ENCODE measurements at regions not wholly inside any gene's neighbourhood (a gene's known extent, or its start where the extent isn't known, plus 50 kb on each side); places are given as distances from the start of the nearest gene placed in this dataset.
A peak's percentile ranks its signal among the peaks of the same experiment; 100 is the strongest.

DNA sequence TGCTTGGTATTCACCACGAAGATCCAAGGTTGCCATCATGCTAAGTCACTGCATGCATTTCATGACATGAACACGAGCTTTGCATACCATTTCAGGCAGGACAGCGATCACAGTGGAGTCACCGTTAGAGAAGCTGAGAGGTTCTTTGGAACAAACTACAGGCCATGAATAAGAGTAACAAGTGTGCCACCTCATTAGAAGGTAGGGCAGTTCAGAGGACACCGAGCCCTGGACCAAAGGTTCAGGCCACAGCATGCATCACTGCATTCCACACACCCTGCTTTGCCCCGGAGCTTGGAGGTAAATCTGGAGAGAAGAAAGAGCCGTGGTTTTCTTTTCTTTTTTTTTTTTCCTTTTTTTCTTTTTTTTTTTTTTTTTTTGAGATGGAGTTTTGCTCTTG, 66.9 kb upstream of the CDH4 start:
- DNase-seq = no peak
- Histone ChIP-seq H3K27ac (peak overlapping the region; percentile 80), H3K4me3 (ENCODE audit: low read depth, low read length) (no peak overlapping the region), H3K27me3 (replicated peaks) (no peaks in the 10 kb centered on the region), H3K36me3 (replicated peaks) (no peaks in the 10 kb centered on the region)
- TF ChIP-seq, protein P1, sequence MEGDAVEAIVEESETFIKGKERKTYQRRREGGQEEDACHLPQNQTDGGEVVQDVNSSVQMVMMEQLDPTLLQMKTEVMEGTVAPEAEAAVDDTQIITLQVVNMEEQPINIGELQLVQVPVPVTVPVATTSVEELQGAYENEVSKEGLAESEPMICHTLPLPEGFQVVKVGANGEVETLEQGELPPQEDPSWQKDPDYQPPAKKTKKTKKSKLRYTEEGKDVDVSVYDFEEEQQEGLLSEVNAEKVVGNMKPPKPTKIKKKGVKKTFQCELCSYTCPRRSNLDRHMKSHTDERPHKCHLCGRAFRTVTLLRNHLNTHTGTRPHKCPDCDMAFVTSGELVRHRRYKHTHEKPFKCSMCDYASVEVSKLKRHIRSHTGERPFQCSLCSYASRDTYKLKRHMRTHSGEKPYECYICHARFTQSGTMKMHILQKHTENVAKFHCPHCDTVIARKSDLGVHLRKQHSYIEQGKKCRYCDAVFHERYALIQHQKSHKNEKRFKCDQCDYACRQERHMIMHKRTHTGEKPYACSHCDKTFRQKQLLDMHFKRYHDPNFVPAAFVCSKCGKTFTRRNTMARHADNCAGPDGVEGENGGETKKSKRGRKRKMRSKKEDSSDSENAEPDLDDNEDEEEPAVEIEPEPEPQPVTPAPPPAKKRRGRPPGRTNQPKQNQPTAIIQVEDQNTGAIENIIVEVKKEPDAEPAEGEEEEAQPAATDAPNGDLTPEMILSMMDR (IDR thresholded peaks at IDR 0.05; ENCODE audit: low read depth, low read length, missing control alignments) = no peak
- in situ Hi-C loops (cut with HindIII; ENCODE audit: low pct_ligation_motif_present, low sequenced_read_pairs) = no loop called here

DNA sequence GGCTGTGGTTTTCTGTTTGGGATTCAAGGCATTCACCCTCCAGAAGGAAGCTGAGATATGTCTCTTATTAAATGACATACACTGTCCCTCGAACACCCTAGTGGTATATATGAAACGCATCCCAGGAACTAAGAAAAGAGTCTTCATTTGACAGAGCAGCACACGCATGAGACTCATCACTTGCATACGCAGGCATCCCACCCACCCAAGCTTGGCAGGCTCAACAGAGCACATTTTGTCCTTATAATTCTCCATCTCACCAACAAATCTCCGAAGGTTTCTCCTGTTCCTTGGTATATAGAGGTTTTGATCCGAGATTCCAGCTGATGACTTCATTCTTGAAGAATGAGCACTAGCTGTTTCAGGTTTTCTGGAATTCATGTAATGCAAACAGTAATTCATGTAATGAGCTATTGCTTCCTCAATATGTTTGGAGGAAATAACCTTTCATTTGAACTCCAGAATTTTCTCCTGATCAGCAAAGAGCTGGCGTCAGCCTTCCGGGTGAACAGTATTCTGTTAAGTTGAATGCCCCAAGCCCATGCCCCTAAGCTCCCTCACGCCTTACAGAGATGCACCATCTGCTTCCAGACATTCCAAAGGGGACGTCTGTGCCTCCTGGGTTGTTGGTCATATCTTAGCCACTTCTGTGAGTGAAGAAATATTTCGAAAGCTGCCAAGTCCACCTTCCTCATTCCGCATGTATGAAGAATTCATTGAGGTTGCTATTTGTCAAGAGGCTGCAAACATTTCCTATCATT, 66.0 kb upstream of the CDH4 start:
- in situ Hi-C loops (cut with HindIII; ENCODE audit: low pct_ligation_motif_present, low sequenced_read_pairs) = no loop called here
- no peak overlapping the region for H3K4me3 ChIP-seq (ENCODE audit: low read depth, low read length)
- H3K27me3 ChIP-seq (replicated peaks) = no peaks in the 10 kb centered on the region
- H3K36me3 ChIP-seq (replicated peaks) = no peaks in the 10 kb centered on the region
- DNase-seq = peak; percentile 95
- peak overlapping the region; percentile 80 for H3K27ac ChIP-seq
- TF ChIP-seq, protein P1 (IDR thresholded peaks at IDR 0.05; ENCODE audit: low read depth, low read length, missing control alignments) = peak; percentile 15

DNA sequence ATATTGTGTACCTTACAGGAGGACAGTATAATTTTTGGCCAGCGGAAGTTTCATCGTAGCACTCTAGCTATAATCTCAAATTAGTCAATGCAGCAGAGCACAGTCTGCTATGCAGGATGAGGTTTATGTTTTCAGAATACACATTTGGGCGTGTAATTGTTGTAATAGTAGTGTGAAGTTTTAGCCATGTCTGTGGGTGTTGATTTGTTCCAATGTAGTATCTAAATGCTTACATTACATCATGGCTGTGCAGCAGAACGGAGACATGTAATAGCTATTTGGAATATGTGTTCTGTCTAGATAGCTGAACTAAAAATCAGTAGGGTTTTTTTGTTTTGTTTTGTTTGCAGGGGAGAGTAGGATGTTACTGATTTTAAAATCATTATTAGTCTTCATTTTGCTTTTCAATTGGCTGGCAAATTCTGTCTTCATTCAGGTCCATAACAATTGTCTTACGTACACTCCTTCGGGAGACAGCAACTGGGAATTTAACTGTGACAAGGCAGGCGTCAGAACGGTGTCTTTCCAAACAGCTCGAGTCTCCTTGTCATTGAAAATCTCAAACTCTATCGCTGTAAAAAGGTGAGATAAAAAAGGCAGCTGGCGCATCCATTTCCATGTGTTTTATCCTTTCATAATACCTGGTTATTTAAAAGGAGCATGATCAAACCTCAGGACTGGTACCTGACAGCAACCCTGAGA, 65.1 kb upstream of the CDH4 start:
- H3K4me3 ChIP-seq (ENCODE audit: low read depth, low read length) = no peak overlapping the region
- in situ Hi-C loops (cut with HindIII; ENCODE audit: low pct_ligation_motif_present, low sequenced_read_pairs) = no loop called here

DNA sequence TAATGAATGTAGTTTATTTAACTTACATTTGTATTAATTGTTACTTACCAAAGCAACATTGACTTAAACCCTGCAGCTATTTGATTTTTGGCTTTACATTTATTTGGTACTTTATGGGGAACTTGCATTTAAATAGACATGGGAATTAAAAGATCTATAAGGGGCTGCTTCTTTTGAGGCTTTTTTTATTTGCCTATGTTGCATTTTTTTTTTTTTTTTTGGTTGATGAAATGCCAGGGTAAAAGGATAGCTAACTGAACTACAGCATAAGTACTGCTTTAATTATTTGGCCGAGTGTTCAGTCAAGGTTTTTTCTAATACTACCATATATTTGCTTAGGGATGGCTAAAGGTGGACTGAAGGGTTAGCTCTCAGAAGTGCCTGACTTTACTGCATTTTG, 62.5 kb upstream of the CDH4 start:
- Histone ChIP-seq H3K27ac (no peak overlapping the region), H3K36me3 (replicated peaks) (no peaks in the 10 kb centered on the region), H3K27me3 (replicated peaks) (no peaks in the 10 kb centered on the region), H3K4me3 (ENCODE audit: low read depth, low read length) (no peak overlapping the region)
- TF ChIP-seq, protein P1 (IDR thresholded peaks at IDR 0.05; ENCODE audit: low read depth, low read length, missing control alignments) = no peak
- DNase-seq = no peak
- in situ Hi-C loops (cut with HindIII; ENCODE audit: low pct_ligation_motif_present, low sequenced_read_pairs) = no loop called here

More for the DNA sequence above, 65.1 kb upstream of the CDH4 start:
- peak overlapping the region; percentile 80 for H3K27ac ChIP-seq
- no peaks in the 10 kb centered on the region for H3K36me3 ChIP-seq (replicated peaks)
- peak; percentile 45 for DNase-seq
- TF ChIP-seq, protein P1 (IDR thresholded peaks at IDR 0.05; ENCODE audit: low read depth, low read length, missing control alignments) = no peak
- H3K27me3 ChIP-seq (replicated peaks) = no peaks in the 10 kb centered on the region

DNA sequence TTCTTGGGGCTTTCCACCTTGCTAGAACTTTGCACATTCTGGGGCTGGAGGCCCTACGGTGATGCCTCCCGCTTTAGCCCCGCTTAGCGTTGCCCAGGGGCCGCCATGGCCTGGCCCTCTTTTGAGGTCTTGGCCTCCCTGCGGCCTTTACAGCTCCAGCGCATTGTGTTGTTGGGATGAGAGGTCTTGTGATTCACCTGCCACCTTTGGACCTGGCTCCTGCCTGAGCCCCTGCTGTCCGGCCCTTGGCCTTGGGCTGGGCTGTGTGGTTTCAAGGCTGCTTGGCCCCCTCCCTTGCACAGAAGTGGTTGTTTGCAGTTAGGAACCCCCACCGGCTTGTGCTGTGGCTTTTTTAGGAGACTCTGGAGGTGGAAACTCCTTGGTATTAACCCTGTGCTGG, 61.0 kb upstream of the CDH4 start:
- no peak for DNase-seq
- in situ Hi-C loops (cut with HindIII; ENCODE audit: low pct_ligation_motif_present, low sequenced_read_pairs) = no loop called here
- Histone ChIP-seq H3K36me3 (replicated peaks) (no peaks in the 10 kb centered on the region), H3K27ac (no peak overlapping the region), H3K4me3 (ENCODE audit: low read depth, low read length) (no peak overlapping the region), H3K27me3 (replicated peaks) (no peaks in the 10 kb centered on the region)
- TF ChIP-seq, protein P1 (IDR thresholded peaks at IDR 0.05; ENCODE audit: low read depth, low read length, missing control alignments) = no peak
